GM18909 (cell line): ENCODE measurements at regions not wholly inside any gene's neighbourhood (a gene's known extent, or its start where the extent isn't known, plus 50 kb on each side); places are given as distances from the start of the nearest gene placed in this dataset.
"Not testable (repeated sequence)": the region's sequence is repeated elsewhere in the genome, so short reads cannot be mapped to it uniquely, and the experiment has no call there.

ENCODE experiments used
- ATAC-seq: cut with Tn5 transposase; IDR thresholded peaks from one replicate; pipeline ENCODE4 v1.9.1; 2021; ENCODE audit warnings: mild to moderate bottlenecking; ENCODE audit not compliant: unreplicated experiment, poor library complexity

GRCh38 chr10:33913194-33913593, 578.7 kb upstream of the NRP1 start:
- ATAC-seq, result no peak

GRCh38 chr10:33909476-33909875, 575.0 kb upstream of the NRP1 start:
- ATAC-seq, result not testable (repeated sequence)

DNA sequence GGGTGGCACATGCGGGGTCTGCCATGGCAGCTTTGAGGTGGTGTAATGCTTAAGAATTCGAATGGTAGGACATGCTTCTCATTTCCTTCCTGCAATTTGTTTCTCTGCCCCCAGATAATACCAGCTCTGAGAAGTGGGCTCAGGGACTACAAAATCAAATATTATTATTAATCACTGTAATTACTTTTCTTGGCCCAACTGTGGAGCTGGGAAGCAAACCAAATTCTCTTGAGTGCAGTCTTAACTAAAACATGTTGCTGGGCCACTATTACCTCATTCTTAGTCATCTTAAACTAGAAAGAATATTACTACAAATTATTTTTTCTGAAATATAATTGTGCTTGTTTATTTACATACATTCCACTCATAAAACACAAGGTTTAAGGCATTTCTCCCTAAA, 566.7 kb upstream of the NRP1 start:
- no peak for ATAC-seq

DNA sequence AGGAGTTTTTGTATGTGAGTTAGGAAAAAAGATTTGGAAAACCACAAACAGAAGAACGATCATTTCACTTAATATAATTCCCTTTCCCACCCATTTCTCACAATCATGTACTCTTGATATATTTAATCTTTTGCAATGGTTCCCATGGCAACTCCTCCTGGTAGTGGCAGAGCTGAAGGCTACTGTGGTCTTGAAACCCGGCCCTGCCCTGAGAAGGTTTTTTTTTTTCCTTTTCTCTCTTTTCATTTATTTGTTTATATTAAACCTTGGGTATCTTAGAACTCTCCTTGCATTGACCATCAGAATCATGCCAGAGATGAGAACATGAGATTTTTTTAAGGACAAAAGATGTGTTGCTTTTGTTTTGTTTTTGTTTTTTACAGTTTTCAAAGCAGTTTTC, 566.1 kb upstream of the NRP1 start:
- ATAC-seq, result no peak

DNA sequence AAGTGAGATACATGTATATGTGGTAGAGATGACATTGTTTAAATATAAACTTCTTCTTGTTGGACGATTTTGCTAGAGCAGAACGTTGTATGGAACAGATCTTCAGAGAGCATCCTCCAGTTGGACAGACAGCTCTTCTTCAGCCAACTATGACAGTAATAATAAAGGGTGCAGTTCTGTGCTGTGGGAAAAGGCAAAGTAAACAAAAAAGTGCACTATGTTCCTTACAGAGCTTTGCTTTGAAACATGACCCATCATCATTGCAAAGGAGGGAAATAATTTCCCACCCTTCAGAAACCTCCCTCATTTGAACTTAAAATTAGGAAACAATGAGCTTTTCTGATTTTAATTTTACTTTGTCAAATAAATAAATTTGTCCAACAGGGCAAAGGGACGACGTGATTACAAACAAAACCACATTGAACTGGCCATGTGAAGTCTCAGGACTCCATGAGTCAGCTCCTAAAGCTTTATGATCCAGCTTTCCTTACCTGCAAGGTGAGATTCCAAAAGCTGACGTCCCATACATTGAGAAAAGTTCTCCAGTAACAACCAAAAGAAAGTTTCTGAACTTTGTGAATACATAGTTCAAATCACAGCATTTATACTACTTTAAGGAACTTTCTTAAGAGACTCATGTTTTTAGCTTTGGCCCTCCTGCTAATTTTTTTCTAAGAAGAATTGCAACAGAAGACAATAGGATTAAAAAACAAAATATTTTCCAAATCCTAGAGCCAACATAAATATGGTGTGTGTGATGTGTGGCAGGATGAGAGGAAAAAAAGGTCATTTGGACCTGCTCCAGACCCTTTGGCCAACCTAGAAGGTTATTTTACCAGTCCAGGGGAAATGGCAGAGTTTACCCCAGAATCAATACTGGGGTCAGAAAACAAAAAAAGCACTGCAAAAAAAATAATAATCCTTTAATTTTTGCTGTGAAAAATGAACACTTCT, 565.4 kb upstream of the NRP1 start:
- no peak for ATAC-seq

- ATAC-seq, result no peak
Measured at GRCh38 chr10:33897291-33897752, 562.9 kb upstream of the NRP1 start.

- no peak for ATAC-seq
Measured at GRCh38 chr10:33893506-33893905, 559.0 kb upstream of the NRP1 start.

DNA sequence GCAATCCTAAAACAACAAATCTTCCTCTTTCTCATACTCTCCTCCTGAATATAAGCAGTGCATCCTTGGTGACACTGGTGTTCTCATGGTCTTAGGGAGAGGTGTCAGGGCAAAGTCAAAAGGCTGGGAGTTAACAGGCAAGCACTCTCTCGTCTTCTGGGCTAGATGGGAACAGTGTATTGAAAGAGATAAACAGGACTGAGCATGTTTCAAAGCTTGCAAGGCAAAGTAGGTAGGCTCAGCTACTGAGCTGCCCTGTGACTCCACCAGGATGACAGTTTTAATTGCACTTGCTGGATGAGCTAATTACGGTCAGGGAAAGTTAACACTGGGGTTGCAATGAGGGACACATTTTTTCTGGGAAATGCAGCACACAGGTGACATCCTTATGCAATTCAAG, 554.9 kb upstream of the NRP1 start:
- ATAC-seq, result no peak

- ATAC-seq, result no peak
Measured at GRCh38 chr10:33887188-33887587, 552.7 kb upstream of the NRP1 start.

- no peak for ATAC-seq
Measured at GRCh38 chr10:33886299-33886698, 551.8 kb upstream of the NRP1 start.

DNA sequence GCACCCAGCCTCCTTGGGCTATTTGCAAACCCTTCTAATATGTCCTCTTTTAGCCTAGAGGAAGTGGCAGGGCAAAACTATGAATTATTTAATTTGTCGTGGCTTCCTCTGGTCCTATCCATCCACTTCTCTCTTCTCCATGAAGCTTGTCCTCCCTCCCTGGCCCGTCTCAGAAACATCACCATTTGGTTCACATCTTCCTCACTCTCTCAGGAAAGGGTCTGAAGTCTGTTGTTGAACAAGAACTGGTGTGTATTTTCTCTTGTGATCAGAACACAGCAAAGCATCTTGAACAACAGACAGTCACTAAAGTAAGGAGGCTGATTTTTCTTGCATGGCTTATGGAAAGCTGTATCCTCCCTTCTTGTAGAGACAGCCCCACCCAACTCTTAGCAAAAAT, 550.1 kb upstream of the NRP1 start:
- no peak for ATAC-seq

GRCh38 chr10:33883881-33884280, 549.4 kb upstream of the NRP1 start:
- ATAC-seq, result no peak

DNA sequence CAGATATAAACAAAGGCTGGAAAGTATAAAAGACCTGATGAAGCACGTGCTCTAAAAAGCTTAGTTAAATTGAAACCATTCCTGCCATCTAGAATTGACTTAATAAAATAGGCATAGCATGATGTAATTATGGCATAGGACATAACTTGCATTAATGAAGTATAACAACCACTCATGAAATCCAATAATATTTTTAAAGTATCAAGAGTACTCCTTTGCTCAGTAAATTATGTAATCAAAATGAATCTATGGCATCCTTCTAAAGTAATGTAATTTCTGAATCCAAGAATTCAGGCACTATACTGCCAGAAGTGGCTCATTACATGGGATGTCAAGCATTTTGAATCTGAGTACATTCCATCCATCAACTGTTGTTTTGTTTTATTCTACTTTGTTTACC, 548.5 kb upstream of the NRP1 start:
- ATAC-seq, result no peak

DNA sequence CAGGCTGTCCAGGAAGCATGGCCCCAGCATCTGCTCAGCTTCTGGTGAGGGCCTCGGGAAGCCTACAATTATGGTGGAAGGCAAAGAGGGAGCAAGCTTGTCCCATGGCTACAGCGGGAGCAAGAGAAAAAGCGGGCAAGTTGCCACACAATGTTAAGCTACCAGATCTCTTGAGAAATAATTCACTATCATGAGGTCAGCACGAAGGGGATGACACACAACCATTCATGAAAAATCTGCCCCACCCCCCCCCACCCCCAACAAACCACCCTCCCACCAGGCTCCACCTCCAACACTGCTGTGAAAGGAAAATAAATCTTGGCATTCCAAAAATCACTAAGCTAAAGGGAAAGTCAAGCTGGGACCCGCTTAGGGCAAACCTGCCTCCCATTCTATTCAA, 545.8 kb upstream of the NRP1 start:
- no peak for ATAC-seq

DNA sequence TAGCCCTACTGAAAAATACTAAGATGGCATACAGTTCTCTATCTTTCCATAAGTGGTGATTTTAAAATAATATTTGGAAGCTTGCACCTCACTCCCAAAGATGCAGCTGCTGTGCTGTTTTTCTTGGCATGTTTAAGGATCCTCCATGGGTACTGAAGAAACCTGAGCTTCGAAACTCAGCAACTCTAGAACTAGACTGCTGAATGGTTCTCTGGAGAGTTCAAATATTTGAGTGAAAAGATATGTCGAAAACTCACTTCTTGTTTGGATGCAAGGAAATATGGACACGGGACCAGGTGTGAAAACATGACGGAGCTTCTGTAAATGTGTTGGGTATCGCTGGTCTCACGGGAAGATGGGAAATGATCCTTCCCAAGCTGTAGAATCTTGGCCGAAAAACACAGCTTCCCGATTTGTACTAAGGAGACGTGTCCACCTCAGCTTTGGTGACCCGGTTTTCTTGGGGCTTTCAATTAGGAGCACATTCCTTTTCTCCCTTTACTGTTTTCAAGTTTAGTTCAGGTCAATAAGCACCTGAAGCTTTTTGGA, 543.8 kb upstream of the NRP1 start:
- ATAC-seq, result no peak

- no peak for ATAC-seq
Measured at GRCh38 chr10:33876584-33877400, 542.3 kb upstream of the NRP1 start.

DNA sequence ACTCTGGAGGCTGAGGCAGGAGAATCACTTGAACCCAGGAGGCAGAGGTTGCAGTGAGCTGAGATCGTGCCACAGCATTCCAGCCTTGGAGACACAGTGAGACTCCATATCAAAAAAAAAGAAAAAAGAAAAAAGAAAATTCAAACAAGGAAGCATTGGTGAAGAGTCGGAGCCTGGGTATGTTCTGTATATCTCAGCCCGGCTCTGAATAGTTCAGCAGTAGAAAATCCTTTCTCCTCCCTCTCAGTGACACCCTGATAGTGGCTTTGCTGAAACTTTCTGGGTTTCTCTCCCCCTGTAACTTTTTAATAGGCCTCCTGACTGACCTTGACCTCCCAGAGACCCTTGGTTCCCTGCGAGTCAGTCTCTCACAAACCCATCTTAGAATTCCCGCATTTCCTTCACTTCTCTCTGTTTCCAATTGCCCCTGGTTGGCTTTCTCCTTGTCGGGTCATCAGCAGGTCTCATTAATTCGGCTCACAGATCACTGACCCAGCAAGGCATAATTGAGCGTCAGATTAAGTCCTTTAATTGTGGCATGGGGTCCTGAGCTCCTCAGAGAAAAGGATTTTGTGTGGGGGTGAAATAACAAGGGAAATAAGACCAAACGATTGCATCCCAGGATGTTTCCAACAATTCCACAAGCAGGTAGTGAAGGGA, 541.6 kb upstream of the NRP1 start:
- no peak for ATAC-seq

DNA sequence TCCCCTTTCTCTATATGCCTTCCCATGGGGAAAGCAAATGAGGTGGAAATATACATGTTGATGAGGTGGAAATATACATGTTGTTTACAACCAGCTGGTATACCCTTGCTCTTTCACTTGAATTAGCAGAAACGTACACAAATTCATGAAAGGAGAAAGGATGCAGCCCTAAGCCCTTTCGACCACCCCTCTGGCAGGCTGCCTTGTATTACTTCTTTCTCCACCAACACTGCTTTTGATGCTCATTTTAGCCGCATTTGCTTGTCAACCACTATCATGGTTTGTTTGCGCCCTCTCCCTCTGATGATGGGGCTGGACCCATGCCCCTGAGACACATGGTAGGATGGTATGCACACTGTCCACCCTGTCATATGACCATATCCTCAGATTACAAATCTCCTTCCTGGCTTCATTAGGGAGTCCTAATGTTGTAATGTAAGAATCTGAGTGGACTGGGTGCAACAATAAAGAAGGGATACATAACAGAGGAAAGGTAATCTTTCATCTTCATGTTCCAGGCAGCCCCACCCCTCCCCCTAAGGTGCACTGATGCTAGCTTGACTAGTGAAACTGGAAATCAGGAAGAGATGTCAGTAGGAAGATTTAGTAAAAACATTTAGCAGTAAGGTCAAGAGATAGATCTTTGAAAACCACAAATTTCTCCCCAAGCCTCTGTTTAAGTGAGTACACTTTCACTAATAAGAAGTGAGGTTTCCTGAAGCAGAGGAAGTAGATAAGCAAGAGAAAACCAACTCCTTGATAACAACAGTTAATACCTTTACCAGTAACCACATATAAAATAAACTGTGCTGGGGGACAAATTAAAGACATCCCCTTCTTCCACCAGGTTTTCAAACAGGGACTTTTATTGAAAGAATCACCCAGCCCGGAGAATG, 536.8 kb upstream of the NRP1 start:
- ATAC-seq, result no peak

DNA sequence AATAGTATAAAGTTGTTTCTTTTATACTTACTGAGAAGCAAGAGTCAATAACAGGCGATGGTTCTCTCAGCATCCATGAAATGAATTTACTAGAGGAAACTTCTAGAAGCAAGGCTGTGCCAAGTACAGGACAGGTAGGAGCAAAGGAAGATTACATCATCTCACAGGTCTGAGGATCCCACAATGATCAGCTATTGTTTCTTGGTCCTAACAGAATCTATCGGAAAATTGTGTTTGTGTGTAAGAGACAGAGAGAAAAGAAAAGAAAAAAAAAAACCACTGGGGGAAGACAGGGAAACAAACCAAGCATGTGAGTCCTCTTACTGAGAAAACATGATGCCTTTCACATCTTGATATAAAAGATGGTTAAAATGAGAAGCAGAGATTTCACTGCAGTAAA, 535.0 kb upstream of the NRP1 start:
- no peak for ATAC-seq

GRCh38 chr10:33869028-33869427, 534.6 kb upstream of the NRP1 start:
- ATAC-seq, result no peak
